ENCODE measurements at regions not wholly inside any gene's neighbourhood (a gene's known extent, or its start where the extent isn't known, plus 50 kb on each side); places are given as distances from the start of the nearest gene placed in this dataset.

GRCh38 chr12:115088995-115089841 is 405.2 kb upstream of the TBX3 start:
- H3K4me3 ChIP-seq = no peak overlapping the region
- DNase-seq = no peak
- H3K27ac ChIP-seq = no peak overlapping the region
- no peaks in the 10 kb centered on the region for H3K27me3 ChIP-seq
- TF ChIP-seq POLR2A (IDR thresholded peaks at IDR 0.05) = no peak
- TF ChIP-seq, protein P1, sequence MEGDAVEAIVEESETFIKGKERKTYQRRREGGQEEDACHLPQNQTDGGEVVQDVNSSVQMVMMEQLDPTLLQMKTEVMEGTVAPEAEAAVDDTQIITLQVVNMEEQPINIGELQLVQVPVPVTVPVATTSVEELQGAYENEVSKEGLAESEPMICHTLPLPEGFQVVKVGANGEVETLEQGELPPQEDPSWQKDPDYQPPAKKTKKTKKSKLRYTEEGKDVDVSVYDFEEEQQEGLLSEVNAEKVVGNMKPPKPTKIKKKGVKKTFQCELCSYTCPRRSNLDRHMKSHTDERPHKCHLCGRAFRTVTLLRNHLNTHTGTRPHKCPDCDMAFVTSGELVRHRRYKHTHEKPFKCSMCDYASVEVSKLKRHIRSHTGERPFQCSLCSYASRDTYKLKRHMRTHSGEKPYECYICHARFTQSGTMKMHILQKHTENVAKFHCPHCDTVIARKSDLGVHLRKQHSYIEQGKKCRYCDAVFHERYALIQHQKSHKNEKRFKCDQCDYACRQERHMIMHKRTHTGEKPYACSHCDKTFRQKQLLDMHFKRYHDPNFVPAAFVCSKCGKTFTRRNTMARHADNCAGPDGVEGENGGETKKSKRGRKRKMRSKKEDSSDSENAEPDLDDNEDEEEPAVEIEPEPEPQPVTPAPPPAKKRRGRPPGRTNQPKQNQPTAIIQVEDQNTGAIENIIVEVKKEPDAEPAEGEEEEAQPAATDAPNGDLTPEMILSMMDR (IDR thresholded peaks at IDR 0.05) = no peak
- no peaks in the 10 kb centered on the region for H3K36me3 ChIP-seq
- H3K9me3 ChIP-seq = no peaks in the 10 kb centered on the region
- no peaks in the 10 kb centered on the region for H3K4me1 ChIP-seq

DNA sequence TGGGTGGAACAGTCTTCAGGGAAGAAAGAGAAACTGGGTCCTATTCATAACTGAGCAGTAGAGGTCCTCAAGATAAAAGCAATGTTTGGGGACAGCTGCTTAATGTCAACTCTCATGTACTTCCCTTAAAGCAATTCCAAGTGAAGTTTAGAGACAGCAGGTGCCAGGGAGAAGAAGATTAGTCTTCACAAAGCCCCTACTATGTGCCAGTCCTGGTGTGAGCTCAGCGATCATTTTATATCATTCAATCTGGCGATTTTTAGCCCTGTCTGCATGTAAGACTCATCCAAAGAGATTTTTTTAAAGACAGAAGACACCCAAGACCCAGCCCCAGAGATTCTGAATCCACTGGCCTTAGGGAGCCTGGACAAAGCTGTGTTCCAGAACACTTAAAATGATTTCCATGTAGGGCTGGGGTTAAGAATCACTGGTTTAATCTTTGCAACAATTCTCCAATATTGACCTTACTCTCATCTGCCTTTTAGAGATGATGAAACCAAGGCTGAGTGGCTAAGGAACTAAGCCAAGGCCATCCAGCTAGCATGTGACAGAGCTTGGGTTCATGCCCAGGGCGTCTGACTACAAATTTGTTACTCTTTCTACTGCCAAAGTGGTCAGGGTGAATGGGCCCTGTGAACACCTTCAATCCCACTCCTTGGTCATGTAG is 404.5 kb upstream of the TBX3 start:
- TF ChIP-seq, protein P1 (IDR thresholded peaks at IDR 0.05) = no peak
- no peak for TF ChIP-seq POLR2A (IDR thresholded peaks at IDR 0.05)
- Histone ChIP-seq H3K36me3 (no peaks in the 10 kb centered on the region), H3K4me3 (no peak overlapping the region), H3K27me3 (no peaks in the 10 kb centered on the region), H3K4me1 (no peaks in the 10 kb centered on the region), H3K9me3 (no peaks in the 10 kb centered on the region), H3K27ac (no peak overlapping the region)
- DNase-seq = no peak

GRCh38 chr12:115085594-115085993 is 401.6 kb upstream of the TBX3 start:
- TF ChIP-seq, protein P1 (IDR thresholded peaks at IDR 0.05) = no peak
- TF ChIP-seq POLR2A (IDR thresholded peaks at IDR 0.05) = no peak
- DNase-seq = no peak
- Histone ChIP-seq H3K36me3 (no peaks in the 10 kb centered on the region), H3K27me3 (no peaks in the 10 kb centered on the region), H3K4me3 (no peak overlapping the region), H3K9me3 (no peaks in the 10 kb centered on the region), H3K27ac (no peak overlapping the region), H3K4me1 (no peaks in the 10 kb centered on the region)

GRCh38 chr12:115079760-115080159 is 395.8 kb upstream of the TBX3 start:
- H3K36me3 ChIP-seq = no peaks in the 10 kb centered on the region
- H3K4me1 ChIP-seq = no peaks in the 10 kb centered on the region
- no peaks in the 10 kb centered on the region for H3K27me3 ChIP-seq
- no peak overlapping the region for H3K4me3 ChIP-seq
- H3K9me3 ChIP-seq = no peaks in the 10 kb centered on the region
- TF ChIP-seq POLR2A (IDR thresholded peaks at IDR 0.05) = no peak
- TF ChIP-seq, protein P1 (IDR thresholded peaks at IDR 0.05) = peak in 2 of 6 experiments; percentile 5 to 28
- H3K27ac ChIP-seq = no peak overlapping the region
- DNase-seq = no peak

GRCh38 chr12:115078990-115079389 is 395.0 kb upstream of the TBX3 start:
- Histone ChIP-seq H3K9me3 (no peaks in the 10 kb centered on the region), H3K4me1 (no peaks in the 10 kb centered on the region), H3K27ac (no peak overlapping the region), H3K36me3 (no peaks in the 10 kb centered on the region), H3K27me3 (no peaks in the 10 kb centered on the region), H3K4me3 (no peak overlapping the region)
- DNase-seq = no peak
- TF ChIP-seq, protein P1 (IDR thresholded peaks at IDR 0.05) = no peak
- TF ChIP-seq POLR2A (IDR thresholded peaks at IDR 0.05) = no peak

All from Peyer's patch (tissue), 4 donors.